ENCODE measurements at regions not wholly inside any gene's neighbourhood (a gene's known extent, or its start where the extent isn't known, plus 50 kb on each side); places are given as distances from the start of the nearest gene placed in this dataset.

- H3K27me3 ChIP-seq (ENCODE audit: insufficient read depth, low read depth, low read length) = no peaks in the 10 kb centered on the region
- no peak overlapping the region for H3K27ac ChIP-seq (ENCODE audit: low read length)
- H3K4me3 ChIP-seq (ENCODE audit: low read length) = no peak overlapping the region
- no peaks in the 10 kb centered on the region for H3K36me3 ChIP-seq (ENCODE audit: insufficient read depth, low read length)
- peaks cover 3% of the 10 kb centered on the region for H3F3A ChIP-seq (ENCODE audit: insufficient read depth, low read length, poor library complexity, severe bottlenecking)
- TF ChIP-seq RAD21 (conservative IDR thresholded peaks at IDR 0.05) (no peak), SMC3 (conservative IDR thresholded peaks at IDR 0.05; ENCODE audit: poor library complexity) (no peak), CTCF (IDR thresholded peaks at IDR 0.05; ENCODE audit: poor library complexity, severe bottlenecking) (no peak), MXI1 (conservative IDR thresholded peaks at IDR 0.05; ENCODE audit: poor library complexity, severe bottlenecking) (no peak), POLR2AphosphoS5 (IDR thresholded peaks at IDR 0.05) (no peak), REST (IDR thresholded peaks at IDR 0.05; ENCODE audit: borderline replicate concordance) (no peak), EP300 (conservative IDR thresholded peaks at IDR 0.05; ENCODE audit: poor library complexity, severe bottlenecking) (no peak), TAF1 (IDR thresholded peaks at IDR 0.05; ENCODE audit: low read depth) (no peak), EZH2 (IDR thresholded peaks at IDR 0.05; ENCODE audit: borderline replicate concordance, insufficient read depth, low read length, poor library complexity, severe bottlenecking) (no peak)
- H2AFZ ChIP-seq (ENCODE audit: low read depth, low read length) = no peak overlapping the region
- H3K4me2 ChIP-seq (ENCODE audit: low read length) = no peak overlapping the region
- no peaks in the 10 kb centered on the region for H4K20me1 ChIP-seq (ENCODE audit: insufficient read depth)
- no peak overlapping the region for H3K9ac ChIP-seq (ENCODE audit: low read length)
- no peaks in the 10 kb centered on the region for H3K79me2 ChIP-seq (replicated peaks; ENCODE audit: insufficient read depth, low read length)
- H3K9me3 ChIP-seq (ENCODE audit: low read length) = no peaks in the 10 kb centered on the region
- no peaks in the 10 kb centered on the region for H3K9me2 ChIP-seq (ENCODE audit: insufficient read depth, low read length)
Measured at GRCh38 chr2:156704132-156704531, 268.0 kb downstream of the GPD2 start.

GRCh38 chr2:156704617-156705016, 268.4 kb downstream of the GPD2 start:
- Histone ChIP-seq H3K4me2 (ENCODE audit: low read length) (no peak overlapping the region), H3K27ac (ENCODE audit: low read length) (no peak overlapping the region), H3K9me2 (ENCODE audit: insufficient read depth, low read length) (no peaks in the 10 kb centered on the region), H3K79me2 (replicated peaks; ENCODE audit: insufficient read depth, low read length) (no peaks in the 10 kb centered on the region), H3K27me3 (ENCODE audit: insufficient read depth, low read depth, low read length) (no peaks in the 10 kb centered on the region), H3K36me3 (ENCODE audit: insufficient read depth, low read length) (no peaks in the 10 kb centered on the region), H3K9ac (ENCODE audit: low read length) (no peak overlapping the region), H3K9me3 (ENCODE audit: low read length) (no peaks in the 10 kb centered on the region), H4K20me1 (ENCODE audit: insufficient read depth) (no peaks in the 10 kb centered on the region), H2AFZ (ENCODE audit: low read depth, low read length) (no peak overlapping the region), H3K4me3 (ENCODE audit: low read length) (no peak overlapping the region), H3F3A (ENCODE audit: insufficient read depth, low read length, poor library complexity, severe bottlenecking) (peaks cover 3% of the 10 kb centered on the region)
- TF ChIP-seq REST (IDR thresholded peaks at IDR 0.05; ENCODE audit: borderline replicate concordance) (no peak), CTCF (IDR thresholded peaks at IDR 0.05; ENCODE audit: poor library complexity, severe bottlenecking) (no peak), POLR2AphosphoS5 (IDR thresholded peaks at IDR 0.05) (no peak), SMC3 (conservative IDR thresholded peaks at IDR 0.05; ENCODE audit: poor library complexity) (no peak), MXI1 (conservative IDR thresholded peaks at IDR 0.05; ENCODE audit: poor library complexity, severe bottlenecking) (no peak), EZH2 (IDR thresholded peaks at IDR 0.05; ENCODE audit: borderline replicate concordance, insufficient read depth, low read length, poor library complexity, severe bottlenecking) (no peak), RAD21 (conservative IDR thresholded peaks at IDR 0.05) (no peak)
